ENCODE measurements at regions not wholly inside any gene's neighbourhood (a gene's known extent, or its start where the extent isn't known, plus 50 kb on each side); places are given as distances from the start of the nearest gene placed in this dataset.

DNA sequence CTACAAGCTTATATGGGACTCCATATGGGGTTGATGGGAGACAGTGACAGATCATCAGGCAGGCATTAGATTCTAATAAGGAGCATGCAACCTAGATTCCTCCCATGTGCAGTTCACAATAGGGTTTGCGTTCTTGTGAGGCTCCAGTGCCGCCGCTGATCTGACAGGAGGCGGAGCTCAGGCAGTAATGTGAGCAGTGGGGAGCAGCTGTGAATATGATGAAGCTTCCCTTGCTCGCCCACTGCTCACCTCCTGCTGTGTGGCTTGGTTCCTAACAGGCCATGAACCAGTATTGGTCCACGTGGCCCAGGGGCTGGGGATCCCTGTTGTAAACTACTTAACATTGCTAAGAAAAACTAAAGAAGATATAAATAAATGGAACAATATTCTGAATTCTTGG lies 378.4 kb downstream of the KCNRG start:
- no peaks in the 10 kb centered on the region for H3K79me1 ChIP-seq (ENCODE audit: low read depth in 1 of 2, low read length in 2 of 2)
- no peak overlapping the region for H3K23ac ChIP-seq (ENCODE audit: low read depth, low read length)
- no peak overlapping the region for H2BK15ac ChIP-seq (ENCODE audit: low read depth, low read length)
- no peaks in the 10 kb centered on the region for H4K20me1 ChIP-seq (ENCODE audit: insufficient read depth, low read length)
- H2BK5ac ChIP-seq (ENCODE audit: low read depth, low read length, poor library complexity, severe bottlenecking), result no peak overlapping the region
- H3K4ac ChIP-seq (ENCODE audit: low read depth, low read length), result no peak overlapping the region
- DNase-seq (peak; percentile 30), ATAC-seq (ENCODE audit: low read depth) (peak; percentile 68)
- H2AFZ ChIP-seq (replicated peaks; ENCODE audit: low read length, poor library complexity), result peak overlapping the region; percentile 2
- dilution Hi-C loops (cut with HindIII; ENCODE audit: low sequenced_read_pairs, unreplicated experiment) (no loop called here), in situ Hi-C loops (cut with MboI; ENCODE audit: low sequenced_read_pairs) (no loop called here), intact Hi-C loops (cut with micrococcal nuclease) (no loop called here)
- H3K27ac ChIP-seq (ENCODE audit: insufficient read depth, low read length), result no peak overlapping the region
- H3K36me3 ChIP-seq (ENCODE audit: control insufficient read depth, insufficient read depth, low read length), result no peaks in the 10 kb centered on the region
- no peaks in the 10 kb centered on the region for H3K9me1 ChIP-seq (ENCODE audit: insufficient read depth, low read length)
- WGBS, 2 experiments (ENCODE audit: extremely low coverage in 2 of 2, insufficient read length in 1 of 2), result no CpG with 5 or more reads among the region's 6 CpGs
- H3K27me3 ChIP-seq (ENCODE audit: control insufficient read depth, insufficient read depth, low read length), result no peaks in the 10 kb centered on the region
- no peak for TF ChIP-seq SMC3 (IDR thresholded peaks at IDR 0.05; ENCODE audit: low read depth, low read length)
- H3K14ac ChIP-seq (replicated peaks; ENCODE audit: low read depth, low read length), result no peak overlapping the region
- H3K4me2 ChIP-seq (ENCODE audit: low read depth, low read length), result no peak overlapping the region
- H2BK20ac ChIP-seq (ENCODE audit: low read depth, low read length), result no peak overlapping the region
- H3K4me3 ChIP-seq (ENCODE audit: insufficient read depth, low read depth, low read length), result no peak overlapping the region
- no peak overlapping the region for H3K9ac ChIP-seq (ENCODE audit: low read depth, low read length)
- no peaks in the 10 kb centered on the region for H3K9me3 ChIP-seq (ENCODE audit: control insufficient read depth, insufficient read depth, low read length)
- H2BK120ac ChIP-seq (ENCODE audit: low read depth, low read length), result no peak overlapping the region
- H2AK9ac ChIP-seq (replicated peaks; ENCODE audit: low read depth, low read length, poor library complexity), result no peak overlapping the region
- H3K18ac ChIP-seq (ENCODE audit: low read depth, low read length), result no peak overlapping the region
- BruUV-seq (replicated peaks), result no TSS peak
- ChIA-PET POLR2A (ENCODE audit: unreplicated experiment) (no interaction called here), CTCF (no interaction called here)
- no peak overlapping the region for H4K5ac ChIP-seq (ENCODE audit: low read depth, low read length)
- no peak overlapping the region for H2AK5ac ChIP-seq (ENCODE audit: low read depth, low read length)
- H4K91ac ChIP-seq (ENCODE audit: insufficient read depth, low read depth, low read length), result no peak overlapping the region
- H3K4me1 ChIP-seq (ENCODE audit: control insufficient read depth, insufficient read depth, low read length), result peaks cover 2% of the 10 kb centered on the region; the same call in 1 of the 2 replicates
- no peak overlapping the region for H4K8ac ChIP-seq (ENCODE audit: low read depth in 2 of 2, low read length in 2 of 2)
- H3K56ac ChIP-seq (ENCODE audit: extremely low read depth, insufficient read depth, low read length), result no peak overlapping the region
